ENCODE measurements at regions not wholly inside any gene's neighbourhood (a gene's known extent, or its start where the extent isn't known, plus 50 kb on each side); places are given as distances from the start of the nearest gene placed in this dataset.

DNA sequence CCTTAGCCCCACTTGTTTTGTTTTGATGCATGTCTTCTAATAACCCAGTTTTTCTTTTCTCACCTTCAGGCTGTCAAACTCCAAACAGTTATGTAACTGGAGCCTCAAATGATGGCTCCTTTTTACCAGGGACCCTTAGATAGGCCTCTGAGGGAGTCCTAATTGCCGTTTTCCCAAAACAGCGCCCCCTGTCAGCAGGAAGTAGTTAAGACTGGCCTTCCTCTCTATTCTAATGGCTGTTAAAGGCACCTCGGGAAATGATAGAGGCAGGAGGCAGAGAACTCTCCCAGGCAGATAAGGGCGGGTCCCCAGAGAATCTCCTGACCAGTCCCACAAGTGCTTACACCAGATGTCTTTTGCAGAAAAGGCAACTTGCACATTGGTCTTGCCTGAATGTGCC lies 123.2 kb downstream of the KCNS3 start:
- DNase-seq (ENCODE audit: low spot score): no peak

- no peak for DNase-seq (ENCODE audit: low spot score)
Measured at GRCh38 chr2:17996978-17997377, 118.5 kb downstream of the KCNS3 start.

GRCh38 chr2:17995593-17995992 lies 117.1 kb downstream of the KCNS3 start:
- no peak for DNase-seq (ENCODE audit: low spot score)
